Caki2 (cell line): ENCODE measurements at regions not wholly inside any gene's neighbourhood (a gene's known extent, or its start where the extent isn't known, plus 50 kb on each side); places are given as distances from the start of the nearest gene placed in this dataset.

Experiments used
- DNase-seq: peaks from one replicate; pipeline ENCODE4 v3.0.0-alpha.2; 2015; ENCODE audit warnings: low read depth
- in situ Hi-C: cut with HindIII; loops from 2 replicates; pipeline ENCODE4 v1.10.0; 2016; ENCODE audit warnings: low sequenced_read_pairs, low pct_unique_long_range_greater_than_20kb, mixed read lengths

GRCh38 chr7:41880107-41880506 is 177.2 kb upstream of the INHBA start:
- in situ Hi-C loops, result no loop called here
- DNase-seq, result peak; percentile 24

GRCh38 chr7:41879403-41879802 is 176.5 kb upstream of the INHBA start:
- DNase-seq, result no peak
- in situ Hi-C loops, result no loop called here

GRCh38 chr7:41878309-41879295 is 175.7 kb upstream of the INHBA start:
- no peak for DNase-seq
- in situ Hi-C loops, result no loop called here

- in situ Hi-C loops, result no loop called here
- no peak for DNase-seq
These were observed 174.2 kb upstream of the INHBA start for GRCh38 chr7:41877118-41877517.

- no peak for DNase-seq
- in situ Hi-C loops, result no loop called here
These were observed 172.6 kb upstream of the INHBA start for GRCh38 chr7:41875513-41875912.

GRCh38 chr7:41874201-41874785 is 171.4 kb upstream of the INHBA start:
- DNase-seq, result no peak
- in situ Hi-C loops, result no loop called here

GRCh38 chr7:41873741-41874140 is 170.9 kb upstream of the INHBA start:
- in situ Hi-C loops, result no loop called here
- DNase-seq, result no peak

- no peak for DNase-seq
- in situ Hi-C loops, result no loop called here
These were observed 170.1 kb upstream of the INHBA start for GRCh38 chr7:41872966-41873365.

GRCh38 chr7:41870461-41871138 is 167.7 kb upstream of the INHBA start:
- DNase-seq, result no peak
- in situ Hi-C loops, result no loop called here

GRCh38 chr7:41869997-41870396 is 167.1 kb upstream of the INHBA start:
- DNase-seq, result no peak
- in situ Hi-C loops, result no loop called here

- in situ Hi-C loops, result no loop called here
- DNase-seq, result no peak
These were observed 166.7 kb upstream of the INHBA start for GRCh38 chr7:41869596-41869995.

- no peak for DNase-seq
These were observed 166.2 kb upstream of the INHBA start for GRCh38 chr7:41869091-41869490.

GRCh38 chr7:41867639-41868280 is 164.9 kb upstream of the INHBA start:
- in situ Hi-C loops, result no loop called here
- DNase-seq, result no peak

More at GRCh38 chr7:41869091-41869490, 166.2 kb upstream of the INHBA start:
- in situ Hi-C loops, result no loop called here

- in situ Hi-C loops, result no loop called here
- DNase-seq, result no peak
These were observed 159.4 kb upstream of the INHBA start for GRCh38 chr7:41862261-41862660.

- no peak for DNase-seq
- in situ Hi-C loops, result no loop called here
These were observed 158.8 kb upstream of the INHBA start for GRCh38 chr7:41861642-41862041.

- in situ Hi-C loops, result no loop called here
These were observed 155.3 kb upstream of the INHBA start for GRCh38 chr7:41858201-41858600.

GRCh38 chr7:41855798-41856197 is 152.9 kb upstream of the INHBA start:
- in situ Hi-C loops, result no loop called here
- DNase-seq, result no peak

More at GRCh38 chr7:41858201-41858600, 155.3 kb upstream of the INHBA start:
- DNase-seq, result no peak

- DNase-seq, result no peak
- in situ Hi-C loops, result no loop called here
These were observed 144.7 kb upstream of the INHBA start for GRCh38 chr7:41847606-41848005.

GRCh38 chr7:41847151-41847550 is 144.3 kb upstream of the INHBA start:
- in situ Hi-C loops, result no loop called here
- DNase-seq, result no peak
